HL-60 (cell line): ENCODE measurements at regions not wholly inside any gene's neighbourhood (a gene's known extent, or its start where the extent isn't known, plus 50 kb on each side); places are given as distances from the start of the nearest gene placed in this dataset.

Experiments
- DNase-seq, 2 experiments: peaks; one replicate each; pipeline ENCODE4 v3.0.0-alpha.2; 2010 to 2020; ENCODE audit warnings: low read depth in 1 of 2, low spot score in 1 of 2
- H3K27ac ChIP-seq: fragments of 250-450 bp; sonication (Bioruptor Pico); replicated peaks from 2 replicates; pipeline ENCODE4 v1.5.1; 2020; ENCODE audit warnings: mild to moderate bottlenecking, moderate library complexity
- H3K27me3 ChIP-seq: fragments of 250-450 bp; sonication (Bioruptor Pico); 2 replicates; pipeline ENCODE4 v1.5.1; 2021; ENCODE audit warnings: mild to moderate bottlenecking, moderate library complexity; ENCODE audit not compliant: insufficient read depth, poor library complexity, severe bottlenecking
- H3K4me3 ChIP-seq: replicated peaks from 2 replicates; pipeline ENCODE4 v1.5.1; 2011; ENCODE audit warnings: mild to moderate bottlenecking, control low read depth, low read length; ENCODE audit not compliant: insufficient read depth
- GABPA ChIP-seq: IDR thresholded peaks from 2 replicates; pipeline ENCODE4 v1.6.1; 2012; ENCODE audit warnings: low read depth
- POLR2AphosphoS5 ChIP-seq: IDR thresholded peaks from 2 replicates; pipeline ENCODE4 v1.6.1; 2012; ENCODE audit warnings: low read depth
- SPI1 ChIP-seq: IDR thresholded peaks from 2 replicates; pipeline ENCODE4 v1.6.1; 2012; ENCODE audit warnings: low read depth, mild to moderate bottlenecking, borderline replicate concordance
- TF ChIP-seq, protein P1 (sequence below): IDR thresholded peaks from one replicate; pipeline ENCODE4 v1.5.1; 2011; ENCODE audit warnings: low read length, control low read depth, inconsistent platforms; ENCODE audit not compliant: insufficient read depth
- TF ChIP-seq, protein P2 (sequence below): IDR thresholded peaks from 2 replicates; pipeline ENCODE4 v1.6.1; 2012; ENCODE audit warnings: low read depth; ENCODE audit not compliant: insufficient replicate concordance

DNA sequence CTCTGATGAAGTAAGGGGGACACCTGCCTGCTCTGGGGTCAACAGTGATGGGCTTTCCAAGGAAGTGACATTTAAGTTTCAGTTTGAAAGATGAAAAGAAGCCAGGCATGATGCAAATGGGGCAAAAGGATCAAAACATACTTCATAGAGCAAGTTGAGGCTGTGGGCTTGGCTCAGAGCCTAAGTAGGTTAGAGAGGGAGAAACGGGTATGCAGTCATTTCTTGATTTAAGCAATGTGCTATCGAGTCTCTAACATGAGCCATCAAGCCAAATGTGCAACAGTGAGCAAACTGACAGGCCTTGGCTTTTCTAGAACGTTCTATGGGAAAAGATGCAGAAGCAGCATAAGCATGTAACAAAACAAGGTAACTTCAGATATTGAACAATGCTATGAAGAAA lies 80.6 kb downstream of the ADRB2 start:
- Histone ChIP-seq H3K27ac (no peak overlapping the region), H3K4me3 (no peak overlapping the region), H3K27me3 (no peaks in the 10 kb centered on the region)
- TF ChIP-seq SPI1 (no peak), POLR2AphosphoS5 (no peak), GABPA (no peak)
- TF ChIP-seq, protein P1, sequence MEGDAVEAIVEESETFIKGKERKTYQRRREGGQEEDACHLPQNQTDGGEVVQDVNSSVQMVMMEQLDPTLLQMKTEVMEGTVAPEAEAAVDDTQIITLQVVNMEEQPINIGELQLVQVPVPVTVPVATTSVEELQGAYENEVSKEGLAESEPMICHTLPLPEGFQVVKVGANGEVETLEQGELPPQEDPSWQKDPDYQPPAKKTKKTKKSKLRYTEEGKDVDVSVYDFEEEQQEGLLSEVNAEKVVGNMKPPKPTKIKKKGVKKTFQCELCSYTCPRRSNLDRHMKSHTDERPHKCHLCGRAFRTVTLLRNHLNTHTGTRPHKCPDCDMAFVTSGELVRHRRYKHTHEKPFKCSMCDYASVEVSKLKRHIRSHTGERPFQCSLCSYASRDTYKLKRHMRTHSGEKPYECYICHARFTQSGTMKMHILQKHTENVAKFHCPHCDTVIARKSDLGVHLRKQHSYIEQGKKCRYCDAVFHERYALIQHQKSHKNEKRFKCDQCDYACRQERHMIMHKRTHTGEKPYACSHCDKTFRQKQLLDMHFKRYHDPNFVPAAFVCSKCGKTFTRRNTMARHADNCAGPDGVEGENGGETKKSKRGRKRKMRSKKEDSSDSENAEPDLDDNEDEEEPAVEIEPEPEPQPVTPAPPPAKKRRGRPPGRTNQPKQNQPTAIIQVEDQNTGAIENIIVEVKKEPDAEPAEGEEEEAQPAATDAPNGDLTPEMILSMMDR: no peak
- TF ChIP-seq, protein P2, sequence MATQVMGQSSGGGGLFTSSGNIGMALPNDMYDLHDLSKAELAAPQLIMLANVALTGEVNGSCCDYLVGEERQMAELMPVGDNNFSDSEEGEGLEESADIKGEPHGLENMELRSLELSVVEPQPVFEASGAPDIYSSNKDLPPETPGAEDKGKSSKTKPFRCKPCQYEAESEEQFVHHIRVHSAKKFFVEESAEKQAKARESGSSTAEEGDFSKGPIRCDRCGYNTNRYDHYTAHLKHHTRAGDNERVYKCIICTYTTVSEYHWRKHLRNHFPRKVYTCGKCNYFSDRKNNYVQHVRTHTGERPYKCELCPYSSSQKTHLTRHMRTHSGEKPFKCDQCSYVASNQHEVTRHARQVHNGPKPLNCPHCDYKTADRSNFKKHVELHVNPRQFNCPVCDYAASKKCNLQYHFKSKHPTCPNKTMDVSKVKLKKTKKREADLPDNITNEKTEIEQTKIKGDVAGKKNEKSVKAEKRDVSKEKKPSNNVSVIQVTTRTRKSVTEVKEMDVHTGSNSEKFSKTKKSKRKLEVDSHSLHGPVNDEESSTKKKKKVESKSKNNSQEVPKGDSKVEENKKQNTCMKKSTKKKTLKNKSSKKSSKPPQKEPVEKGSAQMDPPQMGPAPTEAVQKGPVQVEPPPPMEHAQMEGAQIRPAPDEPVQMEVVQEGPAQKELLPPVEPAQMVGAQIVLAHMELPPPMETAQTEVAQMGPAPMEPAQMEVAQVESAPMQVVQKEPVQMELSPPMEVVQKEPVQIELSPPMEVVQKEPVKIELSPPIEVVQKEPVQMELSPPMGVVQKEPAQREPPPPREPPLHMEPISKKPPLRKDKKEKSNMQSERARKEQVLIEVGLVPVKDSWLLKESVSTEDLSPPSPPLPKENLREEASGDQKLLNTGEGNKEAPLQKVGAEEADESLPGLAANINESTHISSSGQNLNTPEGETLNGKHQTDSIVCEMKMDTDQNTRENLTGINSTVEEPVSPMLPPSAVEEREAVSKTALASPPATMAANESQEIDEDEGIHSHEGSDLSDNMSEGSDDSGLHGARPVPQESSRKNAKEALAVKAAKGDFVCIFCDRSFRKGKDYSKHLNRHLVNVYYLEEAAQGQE: no peak
- DNase-seq: no peak

DNA sequence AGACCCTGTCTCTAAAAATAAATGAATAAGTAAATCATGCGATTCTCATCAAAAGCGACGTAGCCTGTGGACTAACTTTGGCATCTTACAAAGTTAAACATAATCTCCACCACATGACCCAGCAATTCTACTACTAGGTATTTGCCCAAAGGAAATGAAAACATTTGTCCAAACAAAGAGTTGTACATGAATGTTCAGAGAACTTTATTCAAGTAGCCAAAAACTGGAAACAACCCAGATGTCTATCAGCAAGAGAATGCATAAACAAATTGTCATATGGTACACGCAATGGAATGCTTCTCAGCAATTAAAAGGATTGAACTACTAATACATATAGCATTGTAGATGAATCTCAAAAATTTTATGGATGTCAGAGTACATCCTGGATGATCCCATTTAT lies 82.6 kb downstream of the ADRB2 start:
- no peak for TF ChIP-seq GABPA
- TF ChIP-seq POLR2AphosphoS5: no peak
- no peak for TF ChIP-seq SPI1
- TF ChIP-seq, protein P1: no peak
- TF ChIP-seq, protein P2: no peak
- Histone ChIP-seq H3K4me3 (no peak overlapping the region), H3K27ac (no peak overlapping the region), H3K27me3 (no peaks in the 10 kb centered on the region)
- no peak for DNase-seq

DNA sequence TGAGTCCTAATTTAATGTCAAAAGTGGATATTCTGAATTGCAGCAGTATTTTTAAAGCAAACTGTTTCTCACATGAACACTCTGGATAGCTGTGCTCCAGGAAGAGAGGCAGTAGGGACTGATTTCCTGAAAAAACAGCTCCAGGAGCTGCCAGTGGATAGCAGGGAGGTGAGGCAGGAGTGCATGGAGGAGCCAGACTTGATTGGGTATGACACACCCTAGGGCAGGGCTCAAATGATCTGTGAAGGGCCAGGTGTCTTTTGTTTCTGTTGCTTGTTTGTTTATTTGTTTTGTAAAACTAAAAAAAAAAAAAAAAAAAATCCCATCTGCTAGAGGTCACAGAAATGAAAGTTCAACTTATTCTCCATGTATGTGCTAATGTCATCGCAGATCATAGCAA lies 83.4 kb downstream of the ADRB2 start:
- no peak for DNase-seq
- no peak overlapping the region for H3K4me3 ChIP-seq
- H3K27me3 ChIP-seq: no peaks in the 10 kb centered on the region
- H3K27ac ChIP-seq: no peak overlapping the region
- TF ChIP-seq GABPA: no peak
- TF ChIP-seq, protein P1: no peak
- TF ChIP-seq SPI1: no peak
- TF ChIP-seq, protein P2: no peak
- no peak for TF ChIP-seq POLR2AphosphoS5
